Fibroblast of gingiva (primary cell): ENCODE measurements at regions not wholly inside any gene's neighbourhood (a gene's known extent, or its start where the extent isn't known, plus 50 kb on each side); places are given as distances from the start of the nearest gene placed in this dataset.
A peak's percentile ranks its signal among the peaks of the same experiment; 100 is the strongest.

ENCODE experiments used
- DNase-seq: peaks from one replicate; pipeline ENCODE4 v3.0.0-alpha.2; 2011; ENCODE audit warnings: low read depth

DNA sequence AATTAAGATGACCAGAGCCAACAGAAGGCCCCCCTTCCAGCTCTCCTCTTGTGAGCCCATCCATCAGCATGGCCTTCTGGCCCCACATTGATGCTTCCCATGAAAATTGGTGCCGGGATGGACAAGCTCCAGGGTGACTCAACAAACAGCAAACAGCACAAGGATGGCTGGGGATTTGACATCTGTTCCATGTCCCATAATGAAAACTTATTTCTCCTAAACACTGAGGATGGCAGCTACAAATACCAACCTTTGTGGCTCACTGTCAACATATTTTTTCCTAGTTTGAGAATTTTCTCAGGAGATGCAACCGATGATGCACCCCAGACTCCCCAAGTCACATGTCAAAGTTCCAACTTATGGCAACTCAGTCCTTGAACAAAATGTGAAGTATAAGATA lies 169.6 kb upstream of the SIX2 start:
- DNase-seq, result peak; percentile 81

DNA sequence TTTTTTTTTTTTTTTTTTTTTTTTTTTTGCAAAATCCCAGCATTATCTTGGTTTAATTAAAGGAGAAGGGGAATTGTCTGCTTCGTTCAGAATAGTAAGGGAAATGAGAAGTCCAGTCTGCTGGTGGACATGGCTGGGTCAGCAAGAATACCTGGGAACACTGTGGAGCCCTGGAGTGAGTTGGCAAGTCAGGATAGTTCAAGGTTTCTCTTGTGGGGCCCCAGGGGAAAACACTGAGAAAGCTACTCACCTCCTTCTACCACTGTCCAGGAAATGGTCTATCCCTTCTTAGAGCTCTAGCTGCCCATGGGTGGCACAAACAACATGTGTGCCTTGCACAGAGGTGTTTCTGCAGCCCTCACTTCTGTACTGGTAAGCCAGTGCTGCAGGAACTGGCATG lies 169.1 kb upstream of the SIX2 start:
- DNase-seq, result peak; percentile 50

DNA sequence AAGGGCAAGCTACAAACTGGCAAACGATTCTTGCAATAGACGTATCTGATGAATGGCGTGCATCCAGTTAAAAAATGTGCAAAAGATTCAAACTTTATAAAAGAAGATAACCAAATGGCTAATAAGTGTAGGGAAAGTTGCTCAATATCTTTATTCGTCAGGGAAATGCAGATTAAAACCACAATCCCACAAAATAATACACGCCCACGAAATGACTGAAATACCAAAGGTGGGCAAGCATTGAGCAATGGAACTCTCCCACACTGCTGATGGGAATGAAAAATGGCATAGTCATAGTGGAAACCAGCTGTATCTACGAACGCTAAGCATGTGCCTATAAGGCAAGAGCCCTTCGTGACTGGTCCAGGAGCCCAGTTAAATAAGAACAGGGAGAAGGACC lies 168.6 kb upstream of the SIX2 start:
- peak; percentile 100 for DNase-seq

DNA sequence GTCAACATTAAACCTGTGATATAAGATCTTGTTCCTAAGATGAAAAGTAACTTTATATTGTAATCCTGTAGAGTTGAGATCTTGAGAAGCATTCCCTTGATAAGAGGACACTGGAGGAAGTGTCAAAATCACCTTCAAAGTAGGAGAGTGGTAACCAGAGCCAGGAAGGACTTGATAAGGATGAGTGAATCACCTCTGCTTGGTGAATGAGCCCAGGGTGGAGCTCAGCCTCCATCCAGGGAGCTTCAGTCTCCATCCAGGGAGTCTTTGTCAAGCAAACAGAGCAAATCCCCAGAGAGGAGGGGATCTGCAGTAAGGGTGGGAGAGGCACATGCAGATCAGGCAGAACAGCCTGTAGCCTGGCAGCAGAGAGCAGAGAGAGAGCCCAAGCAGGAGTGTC lies 167.1 kb upstream of the SIX2 start:
- no peak for DNase-seq

DNA sequence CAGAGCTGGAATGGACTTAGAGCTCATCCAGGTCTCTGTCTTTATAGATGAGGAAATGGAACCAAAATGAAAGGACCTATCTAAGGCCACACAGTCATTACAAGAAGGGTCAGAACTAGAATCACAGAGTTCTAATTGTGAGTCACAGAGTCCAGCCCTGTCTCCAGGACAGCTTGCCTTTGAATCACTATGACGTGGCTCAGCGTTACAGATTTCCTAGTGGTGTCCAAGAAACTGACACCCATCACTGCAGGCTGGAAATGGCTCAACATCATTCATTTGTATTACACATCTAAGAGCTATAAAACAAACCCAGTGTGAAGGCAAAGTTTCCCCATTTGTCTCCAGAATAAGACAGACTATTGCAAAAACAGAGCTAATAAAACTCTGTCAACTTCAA lies 164.3 kb upstream of the SIX2 start:
- peak; percentile 99 for DNase-seq

DNA sequence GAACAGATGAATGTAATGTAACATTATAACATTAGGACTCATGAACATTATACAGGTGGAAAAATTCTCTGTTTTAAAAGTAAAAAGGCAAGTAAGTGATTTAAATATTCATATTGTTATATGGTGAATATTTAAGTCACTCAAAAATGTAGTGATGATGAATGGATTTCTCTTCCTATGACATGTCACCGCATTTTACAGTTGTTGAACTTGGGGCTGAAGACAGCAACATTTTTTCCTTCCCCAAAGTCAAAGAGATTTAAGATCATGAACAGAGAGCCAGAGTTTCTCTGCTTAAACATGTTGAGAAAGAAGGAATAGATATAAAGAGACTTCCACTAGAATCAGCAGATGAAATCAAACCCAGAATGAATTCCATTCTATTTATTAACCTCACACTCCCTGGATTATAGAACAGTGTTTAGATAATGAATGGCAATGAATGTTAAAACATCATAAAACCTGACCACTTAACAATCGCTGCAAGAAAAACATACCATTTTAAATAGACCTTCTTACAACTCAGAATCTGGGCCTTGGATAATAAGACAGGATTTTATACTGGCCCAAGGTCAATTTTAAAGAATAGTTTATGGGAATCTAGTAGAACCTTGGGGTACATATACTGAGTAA lies 163.6 kb upstream of the SIX2 start:
- DNase-seq, result peak; percentile 46

DNA sequence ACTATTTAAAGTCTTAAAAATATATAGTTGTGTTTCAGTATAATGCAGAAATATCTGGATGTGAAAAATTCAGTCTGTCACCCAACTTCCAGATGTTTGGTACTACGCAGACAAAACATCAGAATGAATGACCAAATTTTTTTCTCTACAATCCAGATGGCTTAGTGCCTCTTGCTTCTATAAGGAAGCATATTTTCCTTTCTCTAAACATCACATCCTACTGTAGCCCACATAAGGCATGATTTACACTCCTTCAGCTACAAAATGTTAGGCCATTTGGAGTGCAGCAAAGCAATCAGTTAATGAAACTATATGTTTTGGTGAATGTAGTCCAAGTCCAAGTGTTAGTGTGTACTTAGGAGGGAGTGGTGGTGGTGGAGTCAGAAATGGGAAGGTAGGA lies 162.9 kb upstream of the SIX2 start:
- peak; percentile 65 for DNase-seq

DNA sequence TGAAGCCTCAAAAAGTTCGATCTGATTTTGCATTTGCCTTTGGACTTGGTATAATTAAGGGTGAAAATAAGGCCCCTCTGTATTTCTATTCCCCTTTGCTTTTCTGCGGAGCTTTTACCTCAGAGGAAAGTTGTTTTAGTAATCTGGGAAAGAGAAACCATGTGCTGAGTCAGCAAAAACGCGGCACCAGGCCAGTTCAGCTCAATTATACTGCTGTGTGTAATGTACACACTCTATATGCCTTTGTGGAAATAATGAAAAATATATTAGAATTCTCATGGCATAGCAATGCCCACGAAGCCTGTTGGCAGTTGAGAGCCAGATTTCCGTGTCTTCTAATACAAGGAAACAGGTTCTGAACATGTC lies 161.9 kb upstream of the SIX2 start:
- peak; percentile 64 for DNase-seq

DNA sequence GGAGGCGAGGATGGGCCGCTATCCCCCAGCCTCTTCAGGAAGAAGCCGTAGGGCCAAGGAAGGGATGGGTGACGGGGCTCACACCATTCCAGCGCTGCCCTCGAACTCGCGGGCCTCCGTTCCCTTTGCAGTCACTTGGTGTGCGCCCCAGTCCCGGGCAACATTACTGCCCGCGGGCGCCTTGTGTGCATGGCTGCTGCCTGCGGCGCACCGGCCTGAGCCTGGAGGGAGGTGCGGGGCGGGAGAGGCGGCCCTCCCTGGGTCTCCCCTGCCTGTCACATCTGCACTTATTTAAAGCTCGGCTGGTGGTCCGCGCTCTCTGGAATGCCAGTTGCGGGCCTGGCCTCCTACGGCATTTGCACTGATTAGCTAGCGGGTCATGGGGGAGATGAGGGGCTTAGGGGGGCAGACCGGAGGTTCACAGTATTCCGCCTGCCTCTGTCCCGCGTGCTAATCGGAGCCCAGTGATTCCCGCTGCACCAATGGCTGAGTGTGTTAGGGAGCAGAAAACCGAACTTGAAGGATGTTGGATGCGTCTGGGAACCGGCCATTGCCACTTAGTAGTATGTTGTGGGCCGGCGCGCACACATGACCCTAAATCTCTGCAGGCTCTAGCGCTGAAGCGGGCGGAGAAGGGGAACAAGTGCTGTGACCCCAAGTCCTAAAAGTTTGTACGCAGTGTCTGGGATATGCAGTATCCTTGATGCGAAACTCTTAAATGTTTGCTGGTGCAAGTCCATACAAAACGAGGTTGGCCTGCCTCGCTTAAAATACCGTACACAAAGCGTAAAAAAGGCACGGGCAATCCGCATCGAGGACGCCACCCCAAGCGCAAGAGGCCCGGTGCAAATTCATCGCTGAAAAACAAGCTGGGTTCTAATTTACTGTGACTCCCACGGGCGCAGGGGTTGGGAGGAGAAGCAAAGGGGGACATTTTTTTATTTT lies 161.2 kb upstream of the SIX2 start:
- peak; percentile 85 for DNase-seq

DNA sequence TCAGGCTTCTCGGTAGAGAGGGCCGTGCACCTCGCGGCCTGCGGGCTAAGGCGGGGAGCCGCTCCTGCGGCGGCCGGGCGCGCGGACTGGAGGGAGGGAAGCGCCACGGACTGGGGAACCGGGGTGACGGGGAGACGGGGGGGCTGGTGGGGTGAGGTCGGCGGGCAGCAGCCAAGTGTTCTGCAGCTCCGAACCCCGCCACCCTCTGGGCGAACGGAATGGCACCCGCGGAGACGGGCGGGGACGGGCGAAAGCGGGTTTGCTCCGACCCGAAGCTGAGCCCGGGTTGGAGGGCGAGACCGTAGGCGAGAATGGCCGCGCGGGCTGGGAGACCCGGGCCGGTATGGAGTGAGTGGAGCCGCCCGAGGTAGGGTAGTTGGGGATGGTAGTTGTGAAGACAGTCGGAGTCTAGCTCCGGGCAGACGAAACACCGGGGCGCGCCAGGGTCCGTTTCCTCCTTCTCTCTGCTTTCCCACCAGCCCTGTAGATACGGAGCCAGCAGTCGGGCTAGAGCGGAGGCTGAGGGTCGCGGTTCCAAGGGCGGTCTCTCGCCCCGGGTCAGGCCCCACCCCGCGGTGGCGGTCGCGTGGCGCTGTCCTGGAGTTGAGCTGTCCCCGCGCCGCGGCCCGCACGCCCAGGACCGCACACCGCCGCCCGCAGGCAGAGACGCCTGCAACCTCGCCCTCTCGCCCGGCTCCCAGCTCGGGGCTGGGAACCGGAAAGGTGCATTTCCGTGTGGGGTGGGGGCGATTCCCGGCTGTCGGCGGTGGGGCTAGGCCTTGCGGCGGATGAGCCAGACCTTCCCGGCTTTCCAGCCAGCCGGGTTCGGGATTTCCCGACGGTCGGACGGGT lies 160.3 kb upstream of the SIX2 start:
- no peak for DNase-seq

DNA sequence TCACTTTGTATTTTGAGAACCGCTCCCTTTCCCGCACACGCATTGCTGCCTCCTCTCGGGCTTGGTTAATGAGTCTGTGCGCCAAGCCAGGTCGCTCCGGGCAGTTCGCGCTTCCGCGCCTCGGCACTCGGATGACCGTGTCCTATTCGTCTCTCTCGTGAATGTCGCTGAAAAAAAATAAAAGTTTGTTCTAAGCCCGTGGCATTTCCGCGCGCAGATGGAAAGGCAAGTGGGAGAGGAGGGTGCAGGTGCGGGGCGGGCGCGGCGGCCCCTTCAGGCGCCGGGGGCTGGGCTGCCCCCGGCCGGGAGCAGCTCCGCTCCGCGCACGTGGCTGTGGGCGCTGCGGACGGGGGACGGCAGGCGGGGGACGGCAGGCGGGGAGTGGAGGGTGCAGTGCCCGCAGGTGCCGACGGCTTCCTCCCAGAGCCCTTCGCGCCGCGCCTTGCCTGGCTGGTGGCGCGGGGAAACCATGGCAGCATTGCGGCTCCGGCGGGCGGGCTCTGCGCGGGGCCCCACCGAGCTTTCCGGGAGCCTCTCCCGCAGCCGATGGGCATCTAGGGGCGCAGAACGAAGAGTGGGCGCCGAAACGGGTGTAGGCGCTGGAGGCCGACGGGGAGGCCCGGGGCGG lies 159.6 kb upstream of the SIX2 start:
- no peak for DNase-seq

DNA sequence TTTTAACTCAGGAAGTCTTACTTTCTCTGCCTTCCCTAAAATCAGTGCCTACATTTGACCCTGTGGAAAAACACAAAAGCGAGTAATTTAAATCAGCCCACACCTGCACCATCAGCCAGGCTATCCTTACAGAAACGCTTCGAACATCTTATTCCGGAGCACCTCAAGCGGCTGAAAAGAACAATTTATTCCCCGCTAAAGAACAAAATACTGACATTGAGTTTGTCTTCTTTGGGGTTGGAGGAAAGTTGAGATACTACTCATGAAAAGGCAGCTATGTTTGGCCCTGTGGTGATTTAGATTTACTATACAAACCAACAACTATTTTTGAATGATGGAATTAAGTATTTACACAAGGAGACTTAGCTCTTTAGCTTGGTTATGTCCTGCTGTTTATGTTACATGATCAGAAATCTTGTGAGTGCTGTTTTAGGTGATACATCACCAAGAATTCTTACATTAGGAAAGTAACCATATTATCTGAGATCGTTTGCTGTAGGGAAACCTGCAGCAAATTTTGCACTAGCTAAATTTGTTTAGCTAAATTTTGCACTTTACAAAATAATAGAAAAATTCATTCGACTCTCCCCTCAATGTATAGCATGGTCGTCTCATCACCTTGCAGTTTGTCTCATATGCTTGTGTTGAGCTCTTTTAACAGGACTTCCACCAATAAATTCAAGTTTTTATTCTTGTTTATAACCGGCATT lies 158.8 kb upstream of the SIX2 start:
- DNase-seq, result no peak

DNA sequence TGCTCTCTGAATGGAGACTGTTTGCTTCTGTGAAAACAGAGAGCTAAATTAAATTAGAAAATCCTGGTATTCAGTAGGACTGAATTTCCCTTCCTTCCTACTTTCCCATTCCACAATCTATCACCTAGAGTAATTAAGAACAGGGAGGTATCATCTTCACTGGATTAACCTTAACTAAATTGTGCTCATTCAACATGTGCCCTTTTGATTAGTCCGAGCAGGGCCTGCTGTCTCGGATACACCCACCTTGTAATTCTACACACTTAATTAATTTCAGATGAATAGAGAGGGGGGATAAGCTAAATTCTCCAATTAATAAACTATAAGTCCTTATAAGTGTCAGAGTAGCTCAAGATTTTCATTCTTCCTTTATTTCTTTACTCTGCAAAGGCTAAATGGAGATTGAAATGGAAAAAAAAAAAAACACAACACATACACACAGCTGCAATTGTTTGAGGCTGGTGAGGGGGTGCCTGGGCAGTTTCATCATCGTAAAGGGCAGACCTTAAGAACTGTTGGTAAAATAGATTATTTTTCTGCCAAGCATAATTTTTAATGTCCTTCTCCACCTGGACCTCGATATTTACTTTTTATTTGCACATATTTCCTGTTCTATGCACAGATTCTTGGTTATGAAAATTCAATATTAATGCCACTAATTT lies 157.1 kb upstream of the SIX2 start:
- peak; percentile 85 for DNase-seq

DNA sequence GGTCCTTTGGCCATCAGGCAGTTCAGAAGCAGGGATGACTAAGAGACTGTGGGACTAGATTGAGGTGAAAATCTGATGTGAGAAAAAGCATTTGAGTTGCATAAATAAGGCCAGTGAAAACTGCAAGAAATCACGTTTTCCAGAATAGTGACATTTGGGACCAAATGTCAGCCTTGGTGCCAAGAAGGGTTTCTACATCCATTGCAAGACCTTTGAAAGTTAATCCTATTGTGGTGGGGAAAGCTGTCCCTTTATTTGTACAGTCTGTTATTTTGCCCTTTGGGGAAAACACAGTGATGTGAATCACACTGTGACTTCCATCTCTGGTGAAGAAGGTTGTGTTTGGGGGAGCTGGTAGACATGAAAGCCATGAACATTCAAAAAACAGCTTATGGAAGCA lies 153.5 kb upstream of the SIX2 start:
- DNase-seq, result peak; percentile 77

DNA sequence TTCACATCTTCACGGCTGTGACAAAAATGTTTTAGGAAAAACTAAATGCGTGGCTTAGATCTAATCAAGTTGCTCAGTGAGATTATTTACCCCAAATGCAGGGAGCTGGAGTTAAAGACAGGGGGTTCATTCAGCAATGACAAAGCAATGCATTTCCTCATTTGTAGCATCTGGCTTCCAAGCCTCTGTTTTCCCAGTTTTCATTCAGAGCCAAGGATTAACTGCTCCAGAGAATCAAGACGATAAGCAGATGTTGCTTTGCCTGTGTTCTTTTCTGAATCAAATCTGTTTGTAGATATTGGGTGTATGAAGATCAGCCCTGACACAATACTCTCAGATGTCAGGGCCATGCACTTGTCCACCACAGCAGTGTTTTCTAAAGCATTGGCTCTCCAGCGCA lies 147.4 kb upstream of the SIX2 start:
- DNase-seq, result no peak

DNA sequence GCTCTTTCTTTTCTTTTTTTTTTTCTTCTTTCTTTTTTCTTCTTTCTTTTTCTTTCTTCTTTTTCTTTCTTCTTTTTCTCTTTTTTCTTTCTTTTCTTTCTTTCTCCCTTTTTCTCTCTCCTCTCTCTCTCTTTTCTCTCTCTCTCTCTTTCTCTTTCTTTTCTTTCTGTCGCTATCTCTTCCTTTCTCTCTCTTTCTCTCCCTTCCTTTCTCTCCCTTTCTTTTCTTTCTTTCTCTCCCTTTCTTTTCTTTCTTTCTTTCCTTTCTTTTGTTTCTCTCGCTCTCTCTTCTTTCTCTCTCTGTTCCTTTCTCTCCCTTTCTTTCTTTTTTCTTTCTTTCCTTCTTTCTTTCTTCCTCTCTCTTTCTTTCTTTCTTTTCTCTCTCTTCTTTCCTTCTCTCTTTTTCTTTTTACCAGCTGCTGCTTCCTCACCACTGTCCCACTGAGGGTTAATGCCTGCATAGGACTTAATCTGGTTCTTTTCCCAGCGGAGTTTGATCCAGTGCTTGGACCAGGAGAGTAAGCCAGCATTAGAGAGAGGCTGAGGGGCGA lies 145.4 kb upstream of the SIX2 start:
- DNase-seq, result no peak

DNA sequence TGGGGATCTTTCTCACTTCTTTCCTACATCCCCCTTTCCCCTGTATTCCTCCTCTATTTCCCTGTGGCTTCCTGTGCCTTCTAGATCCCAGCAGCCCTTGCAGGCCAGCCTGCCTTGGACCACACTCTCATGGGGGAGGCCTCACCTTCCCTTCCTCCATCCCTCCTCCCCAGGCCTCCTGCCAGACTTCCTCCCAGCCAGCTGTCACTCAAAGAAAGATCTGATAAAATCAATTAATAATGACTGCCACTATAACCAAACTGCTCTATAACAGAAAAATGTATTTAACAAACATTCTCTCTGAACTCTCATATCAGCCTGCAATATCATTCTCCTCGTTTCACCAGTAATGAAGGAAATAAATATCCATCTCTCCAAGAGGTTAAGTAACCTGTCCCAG lies 144.9 kb upstream of the SIX2 start:
- DNase-seq, result no peak

DNA sequence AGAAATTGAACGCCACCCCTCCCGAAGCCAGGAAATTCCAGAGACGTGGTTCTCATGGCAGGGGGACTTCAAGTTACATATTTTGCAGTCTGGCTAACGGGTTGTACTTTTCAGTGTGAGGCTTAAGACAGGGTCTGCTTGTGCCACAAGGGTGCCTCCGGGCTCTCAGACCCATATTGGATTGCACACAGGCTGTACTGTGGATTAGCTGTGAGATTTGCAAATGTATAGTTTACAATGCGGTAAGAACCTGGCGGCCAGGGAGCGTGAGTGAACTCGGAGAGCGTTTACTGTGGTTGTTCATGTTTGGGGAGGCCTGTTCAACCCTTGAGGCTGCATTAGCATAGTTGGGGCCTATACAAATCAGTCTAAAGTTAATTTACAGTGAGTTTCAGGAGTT lies 143.9 kb upstream of the SIX2 start:
- DNase-seq, result no peak

DNA sequence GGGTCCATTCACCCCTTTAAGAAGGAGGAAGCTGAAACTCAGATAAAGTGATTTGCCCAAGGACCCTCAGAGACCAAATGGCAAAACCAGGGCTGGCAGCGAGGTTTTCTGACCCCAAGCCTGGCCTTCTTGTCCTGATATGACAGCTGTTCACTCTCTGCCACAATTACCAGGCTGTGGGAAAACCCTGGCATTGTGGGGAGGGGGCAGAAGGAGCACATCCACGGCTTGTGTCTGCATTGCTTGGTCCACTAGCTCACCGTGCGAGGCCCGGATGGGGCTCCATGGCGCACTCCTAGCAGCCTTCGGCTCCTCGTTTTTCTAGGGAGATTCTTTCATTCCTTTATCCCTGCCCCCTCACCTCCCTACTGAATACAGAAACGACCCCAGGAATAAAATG lies 143.4 kb upstream of the SIX2 start:
- DNase-seq, result no peak

DNA sequence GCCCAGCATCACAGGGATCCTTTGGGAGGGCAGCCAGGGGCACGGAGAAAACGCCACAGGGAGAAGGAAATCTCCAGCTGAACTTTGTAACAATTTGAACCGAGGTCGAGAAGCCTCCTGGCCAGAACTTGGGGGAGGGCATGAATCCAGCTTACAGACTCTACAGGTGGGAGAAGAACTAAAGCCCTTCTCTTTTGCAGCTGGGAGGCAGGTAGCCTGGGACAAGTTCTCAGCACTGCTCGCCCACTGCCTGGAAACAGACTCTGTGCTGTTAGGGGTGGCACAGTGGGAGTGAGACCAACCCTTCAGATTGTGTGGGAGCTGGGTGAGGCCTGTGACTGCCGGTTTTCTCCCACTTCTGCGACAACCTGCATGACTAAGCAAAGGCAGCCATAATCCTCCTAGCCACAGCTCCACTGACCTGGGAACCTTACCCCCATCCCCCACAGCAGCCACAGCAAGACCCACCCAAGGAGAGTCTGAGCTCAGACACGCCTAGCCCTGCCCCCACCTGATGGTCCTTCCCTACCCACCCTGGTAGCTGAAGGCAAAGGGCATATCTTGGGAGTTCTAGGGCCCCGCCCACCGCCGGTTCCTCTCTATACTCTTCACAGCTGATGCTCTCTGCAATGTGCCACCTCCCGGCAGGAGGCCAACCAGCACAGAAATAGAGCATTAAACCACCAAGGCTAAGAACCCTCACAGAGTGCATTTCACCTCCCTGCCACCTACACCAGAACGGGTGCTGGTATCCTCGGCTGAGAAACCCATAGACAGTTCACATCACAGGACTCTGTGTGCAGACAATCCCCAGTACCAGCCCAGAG lies 136.0 kb upstream of the SIX2 start:
- no peak for DNase-seq
